Psoas muscle (tissue), 7 donors: ENCODE measurements at regions not wholly inside any gene's neighbourhood (a gene's known extent, or its start where the extent isn't known, plus 50 kb on each side); places are given as distances from the start of the nearest gene placed in this dataset.

Source experiments
- ATAC-seq, 4 donors: fragments of 200-7000 bp; cut with Tn5 transposase; one replicate each; pipeline ENCODE4 v1.9.1; 2020; ENCODE audit warnings: moderate library complexity in 3 of 4, mild to moderate bottlenecking in 2 of 4
- DNase-seq, 2 donors: peaks; one replicate each; pipeline ENCODE4 v3.0.0-alpha.2; 2020
- H3K27ac ChIP-seq: fragments of 200-600 bp; one replicate; pipeline ENCODE4 v1.8.0; 2022
- H3K27me3 ChIP-seq, 3 donors: fragments of 200-600 bp in 1 of 3; one replicate each; pipeline versions ENCODE4 v1.6.1 to v1.8.0; 2013 to 2022; ENCODE audit warnings: low read length in 2 of 3, mild to moderate bottlenecking in 2 of 3, moderate library complexity in 1 of 3; ENCODE audit not compliant: insufficient read depth in 3 of 3
- H3K36me3 ChIP-seq, 2 donors: fragments of 200-600 bp in 1 of 2; one replicate each; pipeline versions ENCODE4 v1.6.1 to v1.8.0; 2013 to 2022; ENCODE audit warnings: low read depth in 1 of 2, mild to moderate bottlenecking in 1 of 2, moderate library complexity in 1 of 2; ENCODE audit not compliant: insufficient read depth in 1 of 2
- H3K4me1 ChIP-seq: fragments of 200-600 bp; one replicate; pipeline ENCODE4 v1.8.0; 2022
- H3K4me3 ChIP-seq: fragments of 200-600 bp; one replicate; pipeline ENCODE4 v1.8.0; 2022; ENCODE audit warnings: mild to moderate bottlenecking
- H3K9me3 ChIP-seq: fragments of 200-600 bp; one replicate; pipeline ENCODE4 v1.8.0; 2022
- WGBS, 3 donors: extraction: QIAGEN DNeasy Blood & Tissue Kit; methylation state at CpG; one replicate each; pipeline versions ENCODE4 v1.1.6 to v1.1.7; 2013; 5-methylcytosine and 5-hydroxymethylcytosine counted together
- intact Hi-C, 2 donors: fragments of 100-400 bp; cut with DNase I; formaldehyde crosslinking; loops; one replicate each; pipeline versions ENCODE4 v1.11.0 to v1.14.2; 2022
- TF ChIP-seq, protein P1 (sequence below): fragments of 200-600 bp; IDR thresholded peaks from one replicate; pipeline ENCODE4 v1.8.0; 2022; ENCODE audit warnings: antibody characterized with exemption
- donor health status: healthy with polysubstance abuse.
- donor health status: DM: no; HTN: no; CAD: no; lungs with moderate emphysema.
- donor health status: Bipolar disorder and iron deficiency.
- donor health status: healthy.
- donor health status: DM: yes; HTN: yes; CAD: no.
- donor health status: DM: no; HTN: no; CAD: no.
- donor health status: DM: yes; HTN: yes; CAD: no.

DNA sequence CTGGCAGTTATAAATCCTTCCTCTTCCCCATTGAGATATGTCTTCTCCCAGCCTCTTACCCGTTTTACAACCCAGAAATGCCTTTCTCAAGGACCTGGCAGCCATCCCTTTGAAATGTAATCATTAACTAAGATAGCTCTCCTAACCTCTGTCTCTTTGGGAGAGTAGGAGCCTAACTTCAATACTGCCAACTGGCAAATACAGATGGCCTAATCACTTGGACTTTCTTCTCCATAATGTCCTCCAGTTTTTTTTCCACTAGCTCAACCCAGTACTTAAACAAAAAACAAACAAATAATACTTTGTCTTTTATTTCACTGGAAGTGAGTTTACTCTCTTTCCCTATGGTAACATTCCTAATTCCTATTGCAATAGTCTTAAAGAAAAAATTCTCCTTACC lies 1391.1 kb downstream of the SUCLG1 start:
- H3K9me3 ChIP-seq: no peaks in the 10 kb centered on the region
- WGBS, 3 donors: 37 to 50% (median 45%) methylated on average over 1 of the region's 1 CpG
- H3K4me3 ChIP-seq: no peak overlapping the region
- H3K4me1 ChIP-seq: no peaks in the 10 kb centered on the region
- intact Hi-C loops: no loop called here
- DNase-seq (no peak), ATAC-seq (no peak)
- no peak overlapping the region for H3K27ac ChIP-seq
- H3K36me3 ChIP-seq: no peaks in the 10 kb centered on the region
- no peaks in the 10 kb centered on the region for H3K27me3 ChIP-seq
- TF ChIP-seq, protein P1, sequence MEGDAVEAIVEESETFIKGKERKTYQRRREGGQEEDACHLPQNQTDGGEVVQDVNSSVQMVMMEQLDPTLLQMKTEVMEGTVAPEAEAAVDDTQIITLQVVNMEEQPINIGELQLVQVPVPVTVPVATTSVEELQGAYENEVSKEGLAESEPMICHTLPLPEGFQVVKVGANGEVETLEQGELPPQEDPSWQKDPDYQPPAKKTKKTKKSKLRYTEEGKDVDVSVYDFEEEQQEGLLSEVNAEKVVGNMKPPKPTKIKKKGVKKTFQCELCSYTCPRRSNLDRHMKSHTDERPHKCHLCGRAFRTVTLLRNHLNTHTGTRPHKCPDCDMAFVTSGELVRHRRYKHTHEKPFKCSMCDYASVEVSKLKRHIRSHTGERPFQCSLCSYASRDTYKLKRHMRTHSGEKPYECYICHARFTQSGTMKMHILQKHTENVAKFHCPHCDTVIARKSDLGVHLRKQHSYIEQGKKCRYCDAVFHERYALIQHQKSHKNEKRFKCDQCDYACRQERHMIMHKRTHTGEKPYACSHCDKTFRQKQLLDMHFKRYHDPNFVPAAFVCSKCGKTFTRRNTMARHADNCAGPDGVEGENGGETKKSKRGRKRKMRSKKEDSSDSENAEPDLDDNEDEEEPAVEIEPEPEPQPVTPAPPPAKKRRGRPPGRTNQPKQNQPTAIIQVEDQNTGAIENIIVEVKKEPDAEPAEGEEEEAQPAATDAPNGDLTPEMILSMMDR: no peak

DNA sequence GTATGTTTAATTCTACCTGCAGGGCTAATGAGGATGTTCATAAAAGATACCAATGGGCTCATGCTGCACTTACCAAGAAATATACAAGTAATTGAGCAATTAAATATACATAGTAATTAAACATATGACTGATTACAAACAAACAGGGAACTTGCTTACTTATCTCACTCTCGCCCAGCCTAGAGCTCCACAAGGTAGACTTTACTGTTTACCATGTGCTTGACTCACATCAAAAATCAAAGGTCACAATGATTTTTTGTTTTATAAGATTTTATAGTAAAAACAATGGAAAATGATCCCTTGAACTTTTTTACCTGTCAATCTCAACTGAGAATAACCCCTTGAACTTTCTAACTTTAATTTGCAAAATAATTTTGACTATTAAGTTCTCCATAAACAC lies 1395.1 kb downstream of the SUCLG1 start:
- H3K4me3 ChIP-seq: no peak overlapping the region

DNA sequence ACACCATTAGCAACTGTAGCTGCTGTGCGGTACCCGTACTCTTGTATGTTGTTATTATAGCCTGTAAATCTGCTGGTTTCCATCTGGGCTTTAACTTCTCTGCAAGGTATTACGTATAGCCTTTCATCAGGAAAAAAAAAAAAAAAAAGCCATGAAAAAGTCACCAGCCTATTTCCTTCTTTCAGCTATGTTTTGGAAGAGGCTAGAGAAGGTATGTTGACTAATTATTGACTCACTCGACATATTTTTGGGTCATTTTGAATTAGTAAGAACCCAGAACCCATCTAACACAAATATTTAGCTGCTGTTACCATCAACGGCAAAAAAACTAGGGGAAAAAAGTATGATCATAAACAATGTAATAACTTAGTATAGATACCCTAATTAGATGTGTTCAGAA lies 1395.6 kb downstream of the SUCLG1 start:
- Histone ChIP-seq H3K36me3 (no peaks in the 10 kb centered on the region), H3K4me3 (no peak overlapping the region), H3K4me1 (no peaks in the 10 kb centered on the region), H3K27ac (no peak overlapping the region), H3K27me3 (no peaks in the 10 kb centered on the region), H3K9me3 (no peaks in the 10 kb centered on the region)
- 80 to 82% (median 80%) methylated on average over 5 of the region's 5 CpGs for WGBS, 3 donors
- ATAC-seq: no peak
- intact Hi-C loops: no loop called here
- TF ChIP-seq, protein P1: no peak
- DNase-seq: no peak

More for the DNA sequence above, 1395.1 kb downstream of the SUCLG1 start:
- TF ChIP-seq, protein P1: no peak
- H3K27ac ChIP-seq: no peak overlapping the region
- intact Hi-C loops: no loop called here
- ATAC-seq (no peak), DNase-seq (no peak)
- no peaks in the 10 kb centered on the region for H3K36me3 ChIP-seq
- WGBS, 3 donors: 94 to 96% (median 95%) methylated on average over 1 of the region's 1 CpG
- H3K9me3 ChIP-seq: no peaks in the 10 kb centered on the region
- H3K4me1 ChIP-seq: no peaks in the 10 kb centered on the region
- H3K27me3 ChIP-seq: no peaks in the 10 kb centered on the region

DNA sequence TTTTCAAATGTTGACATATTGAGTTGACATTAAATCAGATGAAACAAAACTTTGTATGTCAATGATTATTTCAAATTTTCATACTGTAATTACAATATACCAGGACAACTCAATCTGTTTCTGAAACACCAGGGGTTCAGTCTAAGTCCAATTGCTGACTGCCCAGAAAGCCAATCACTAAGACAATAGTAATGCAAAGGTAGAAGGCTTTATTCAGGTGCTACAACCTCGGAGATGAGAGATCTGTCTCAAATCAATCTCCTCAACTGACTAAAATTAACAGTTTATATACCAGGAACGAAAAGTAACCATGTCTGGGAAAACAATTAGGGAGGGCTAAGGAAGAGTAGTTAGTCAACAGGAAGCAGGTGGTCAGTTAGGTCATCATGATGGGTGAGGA lies 1400.4 kb downstream of the SUCLG1 start:
- Histone ChIP-seq H3K4me3 (no peak overlapping the region), H3K27me3 (no peaks in the 10 kb centered on the region), H3K9me3 (no peaks in the 10 kb centered on the region), H3K27ac (no peak overlapping the region), H3K4me1 (no peaks in the 10 kb centered on the region), H3K36me3 (no peaks in the 10 kb centered on the region)
- TF ChIP-seq, protein P1: no peak
- no peak for DNase-seq
- intact Hi-C loops: no loop called here
- 54 to 62% (median 62%) methylated on average over 2 of the region's 2 CpGs for WGBS, 3 donors
- no peak for ATAC-seq

DNA sequence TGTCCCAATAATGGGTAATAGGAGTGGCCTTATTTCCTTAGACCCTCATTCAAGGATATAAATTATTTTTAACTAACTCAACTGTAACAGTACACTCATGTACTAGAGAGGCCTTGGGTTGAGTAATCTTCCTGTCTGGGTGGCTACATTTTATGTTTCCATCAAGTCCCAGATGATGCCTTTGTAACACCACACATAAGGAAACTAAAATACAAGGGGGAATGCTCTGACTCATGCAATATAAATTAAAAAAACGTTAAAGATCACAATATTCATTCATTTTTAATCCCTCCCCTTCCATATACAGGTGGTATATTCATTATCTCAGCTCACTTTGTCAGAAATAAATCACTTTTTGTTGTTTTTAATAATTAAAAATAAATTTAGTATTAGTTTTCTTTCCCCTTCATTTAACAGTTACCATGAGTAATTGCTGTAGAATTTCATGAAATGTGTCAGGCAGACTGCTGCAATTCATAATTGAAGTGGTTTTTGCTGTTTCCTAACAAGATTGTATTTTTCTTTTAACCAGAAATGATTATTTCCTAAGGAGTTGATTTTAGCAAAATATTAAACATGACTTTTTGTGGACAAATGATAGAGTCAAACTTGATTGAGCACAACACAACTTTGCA lies 1403.6 kb downstream of the SUCLG1 start:
- no peaks in the 10 kb centered on the region for H3K36me3 ChIP-seq
- ATAC-seq: no peak
- intact Hi-C loops: no loop called here
- 4 to 9% (median 5%) methylated on average over 1 of the region's 1 CpG for WGBS, 3 donors
- H3K27ac ChIP-seq: no peak overlapping the region
- no peaks in the 10 kb centered on the region for H3K4me1 ChIP-seq
- no peaks in the 10 kb centered on the region for H3K27me3 ChIP-seq
- H3K9me3 ChIP-seq: no peaks in the 10 kb centered on the region
- no peak for DNase-seq
- no peak overlapping the region for H3K4me3 ChIP-seq
- TF ChIP-seq, protein P1: no peak
